ENCODE measurements at regions not wholly inside any gene's neighbourhood (a gene's known extent, or its start where the extent isn't known, plus 50 kb on each side); places are given as distances from the start of the nearest gene placed in this dataset.

- no peak for DNase-seq
These were observed 193.9 kb downstream of the RASSF9 start for GRCh38 chr12:85642288-85642687.

- DNase-seq = no peak
These were observed 193.4 kb downstream of the RASSF9 start for GRCh38 chr12:85642808-85643207.

- no peak for DNase-seq
These were observed 191.7 kb downstream of the RASSF9 start for GRCh38 chr12:85644508-85644907.

- DNase-seq = no peak
These were observed 182.3 kb downstream of the RASSF9 start for GRCh38 chr12:85653731-85654455.

- DNase-seq = no peak
These were observed 181.8 kb downstream of the RASSF9 start for GRCh38 chr12:85654456-85654840.

- no peak for DNase-seq
These were observed 179.6 kb downstream of the RASSF9 start for GRCh38 chr12:85656561-85656960.

GRCh38 chr12:85657251-85657650 is 179.0 kb downstream of the RASSF9 start:
- no peak for DNase-seq

- DNase-seq = no peak
These were observed 178.2 kb downstream of the RASSF9 start for GRCh38 chr12:85657836-85658630.

GRCh38 chr12:85659754-85660530 is 176.3 kb downstream of the RASSF9 start:
- DNase-seq = no peak

- DNase-seq = no peak
These were observed 174.6 kb downstream of the RASSF9 start for GRCh38 chr12:85661461-85662206.

- DNase-seq = no peak
These were observed 174.0 kb downstream of the RASSF9 start for GRCh38 chr12:85662207-85662602.

- no peak for DNase-seq
These were observed 172.6 kb downstream of the RASSF9 start for GRCh38 chr12:85663631-85664030.

- no peak for DNase-seq
These were observed 171.8 kb downstream of the RASSF9 start for GRCh38 chr12:85664429-85664828.

GRCh38 chr12:85669911-85670310 is 166.3 kb downstream of the RASSF9 start:
- DNase-seq = no peak

GRCh38 chr12:85672436-85672835 is 163.8 kb downstream of the RASSF9 start:
- DNase-seq = no peak

GRCh38 chr12:85673921-85674420 is 162.2 kb downstream of the RASSF9 start:
- no peak for DNase-seq

- no peak for DNase-seq
These were observed 159.1 kb downstream of the RASSF9 start for GRCh38 chr12:85676816-85677749.

GRCh38 chr12:85679296-85679695 is 156.9 kb downstream of the RASSF9 start:
- DNase-seq = no peak

GRCh38 chr12:85680881-85681280 is 155.3 kb downstream of the RASSF9 start:
- no peak for DNase-seq

- DNase-seq = no peak
These were observed 154.9 kb downstream of the RASSF9 start for GRCh38 chr12:85681333-85681732.

- no peak for DNase-seq
These were observed 153.2 kb downstream of the RASSF9 start for GRCh38 chr12:85683051-85683450.

Measured in NCI-H187 (cell line).